Mucosa of descending colon (tissue), 3 donors: ENCODE measurements at regions not wholly inside any gene's neighbourhood (a gene's known extent, or its start where the extent isn't known, plus 50 kb on each side); places are given as distances from the start of the nearest gene placed in this dataset.

Experiments
- ATAC-seq: fragments of 200-7000 bp; cut with Tn5 transposase; one replicate; pipeline ENCODE4 v1.9.1; 2020; ENCODE audit warnings: mild to moderate bottlenecking, moderate library complexity
- DNase-seq, 3 donors: peaks; one replicate each; pipeline ENCODE4 v3.0.0-alpha.2; 2020
- H3K36me3 ChIP-seq: fragments of 200-600 bp; one replicate; pipeline ENCODE4 v1.8.0; 2021; ENCODE audit warnings: low read depth, mild to moderate bottlenecking
- H3K4me1 ChIP-seq: fragments of 200-600 bp; one replicate; pipeline ENCODE4 v1.8.0; 2021; ENCODE audit warnings: low read depth, mild to moderate bottlenecking
- H3K4me3 ChIP-seq: fragments of 200-600 bp; one replicate; pipeline ENCODE4 v1.8.0; 2021; ENCODE audit warnings: mild to moderate bottlenecking
- H3K9me3 ChIP-seq: fragments of 200-600 bp; one replicate; pipeline ENCODE4 v1.8.0; 2021; ENCODE audit warnings: mild to moderate bottlenecking
- CTCF ChIP-seq: fragments of 200-600 bp; IDR thresholded peaks from one replicate; pipeline ENCODE4 v1.8.0; 2022; ENCODE audit warnings: antibody characterized with exemption, mild to moderate bottlenecking
- intact Hi-C, 2 donors: fragments of 100-400 bp; cut with DNase I in 1 of 2; cut with micrococcal nuclease in 1 of 2; formaldehyde crosslinking; loops; one replicate each; pipeline versions ENCODE4 v1.11.0 to v1.11.1; 2022; cut with DNase I, micrococcal nuclease
- donor health status: DM: no; HTN: no; CAD: no; lungs with moderate emphysema.
- donor health status: DM: no; HTN: no; CAD: no.
- donor health status: DM: no; HTN: yes; CAD: no.

- no peaks in the 10 kb centered on the region for H3K36me3 ChIP-seq
- DNase-seq, result no peak
- ATAC-seq, result no peak
- intact Hi-C loops, result no loop called here
- no peak overlapping the region for H3K4me3 ChIP-seq
- no peaks in the 10 kb centered on the region for H3K4me1 ChIP-seq
- no peak for TF ChIP-seq CTCF
- H3K9me3 ChIP-seq, result peaks cover 50% of the 10 kb centered on the region
These were observed 986.9 kb downstream of the TYW1 start for GRCh38 chr7:67983486-67983885.

DNA sequence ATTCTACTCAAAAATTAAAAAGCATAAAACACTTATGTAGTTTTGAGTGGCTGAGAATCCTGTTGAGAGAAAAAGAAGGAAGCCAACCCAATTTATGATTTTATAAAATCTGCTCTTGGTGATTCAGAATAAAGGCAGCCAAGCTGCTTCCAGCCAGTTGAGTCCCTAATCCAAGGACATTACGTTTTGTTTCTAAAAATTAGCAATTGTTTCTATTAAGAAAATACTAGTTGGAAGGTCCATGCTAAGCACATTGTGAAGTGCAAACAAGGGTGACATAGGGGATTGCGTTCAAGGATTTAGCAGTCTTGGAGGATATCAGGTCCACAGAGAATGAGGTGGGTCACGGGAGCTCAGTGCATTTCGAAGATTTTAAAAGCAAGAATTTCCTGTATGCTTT, 987.7 kb downstream of the TYW1 start:
- no peaks in the 10 kb centered on the region for H3K4me1 ChIP-seq
- no peak for TF ChIP-seq CTCF
- DNase-seq (no peak), ATAC-seq (no peak)
- no peaks in the 10 kb centered on the region for H3K36me3 ChIP-seq
- H3K4me3 ChIP-seq, result no peak overlapping the region
- H3K9me3 ChIP-seq, result peaks cover 57% of the 10 kb centered on the region
- intact Hi-C loops, result no loop called here

- intact Hi-C loops, result no loop called here
- ATAC-seq, result no peak
- Histone ChIP-seq H3K4me3 (no peak overlapping the region), H3K36me3 (no peaks in the 10 kb centered on the region), H3K9me3 (peaks cover 60% of the 10 kb centered on the region), H3K4me1 (no peaks in the 10 kb centered on the region)
- no peak for TF ChIP-seq CTCF
- DNase-seq, result no peak
These were observed 992.5 kb downstream of the TYW1 start for GRCh38 chr7:67989142-67989541.

- peaks cover 62% of the 10 kb centered on the region for H3K9me3 ChIP-seq
- H3K4me3 ChIP-seq, result no peak overlapping the region
- ATAC-seq (no peak), DNase-seq (no peak)
- TF ChIP-seq CTCF, result no peak
- H3K36me3 ChIP-seq, result no peaks in the 10 kb centered on the region
- H3K4me1 ChIP-seq, result no peaks in the 10 kb centered on the region
- intact Hi-C loops, result no loop called here
These were observed 993.4 kb downstream of the TYW1 start for GRCh38 chr7:67990003-67990402.

GRCh38 chr7:67990716-67991115, 994.1 kb downstream of the TYW1 start:
- H3K9me3 ChIP-seq, result peaks cover 57% of the 10 kb centered on the region
- no peaks in the 10 kb centered on the region for H3K4me1 ChIP-seq
- no peaks in the 10 kb centered on the region for H3K36me3 ChIP-seq
- TF ChIP-seq CTCF, result no peak
- DNase-seq, result no peak
- H3K4me3 ChIP-seq, result no peak overlapping the region
- no peak for ATAC-seq
- intact Hi-C loops, result no loop called here

- DNase-seq (no peak), ATAC-seq (no peak)
- no peak overlapping the region for H3K4me3 ChIP-seq
- intact Hi-C loops, result no loop called here
- H3K36me3 ChIP-seq, result no peaks in the 10 kb centered on the region
- TF ChIP-seq CTCF, result no peak
- no peaks in the 10 kb centered on the region for H3K4me1 ChIP-seq
- peaks cover 49% of the 10 kb centered on the region for H3K9me3 ChIP-seq
These were observed 995.7 kb downstream of the TYW1 start for GRCh38 chr7:67992287-67992686.
